ENCODE measurements at regions not wholly inside any gene's neighbourhood (a gene's known extent, or its start where the extent isn't known, plus 50 kb on each side); places are given as distances from the start of the nearest gene placed in this dataset.
"Not testable (repeated sequence)": the region's sequence is repeated elsewhere in the genome, so short reads cannot be mapped to it uniquely, and the experiment has no call there.

- ChIA-PET CTCF (no interaction called here), POLR2A (no interaction called here)
- no peaks in the 10 kb centered on the region for H3K4me1 Mint-ChIP-seq
- no peak overlapping the region for H3K27ac Mint-ChIP-seq
- H3K27me3 Mint-ChIP-seq: no peaks in the 10 kb centered on the region
- H3K36me3 Mint-ChIP-seq (ENCODE audit: low read depth): no peaks in the 10 kb centered on the region
- TF ChIP-seq CTCF (IDR thresholded peaks at IDR 0.05): no peak
- H3K4me3 Mint-ChIP-seq: no peak overlapping the region
- DNase-seq: no peak
- no peak for ATAC-seq (ENCODE audit: low read depth)
- intact Hi-C loops (cut with micrococcal nuclease): no loop called here
- H3K9me3 Mint-ChIP-seq: peaks cover 9% of the 10 kb centered on the region
Observed at GRCh38 chr4:32686123-32686522, 1966.0 kb downstream of the PCDH7 start.

GRCh38 chr4:32689518-32689917 lies 1969.3 kb downstream of the PCDH7 start:
- no peak for ATAC-seq (ENCODE audit: low read depth)
- CTCF ChIA-PET: no interaction called here
- no peak for DNase-seq
- Mint-ChIP-seq H3K4me3 (no peak overlapping the region), H3K4me1 (no peaks in the 10 kb centered on the region), H3K9me3 (peaks cover 5% of the 10 kb centered on the region), H3K27me3 (no peaks in the 10 kb centered on the region), H3K27ac (no peak overlapping the region), H3K36me3 (ENCODE audit: low read depth) (no peaks in the 10 kb centered on the region)
- no peak for TF ChIP-seq CTCF (IDR thresholded peaks at IDR 0.05)
- intact Hi-C loops (cut with micrococcal nuclease): no loop called here
- POLR2A ChIA-PET: no interaction called here

GRCh38 chr4:32697281-32697814 lies 1977.2 kb downstream of the PCDH7 start:
- Mint-ChIP-seq H3K4me1 (no peaks in the 10 kb centered on the region), H3K36me3 (ENCODE audit: low read depth) (no peaks in the 10 kb centered on the region), H3K27ac (no peak overlapping the region), H3K27me3 (no peaks in the 10 kb centered on the region), H3K9me3 (peaks cover 3% of the 10 kb centered on the region), H3K4me3 (no peak overlapping the region)
- no peak for DNase-seq
- ChIA-PET POLR2A (no interaction called here), CTCF (no interaction called here)
- no peak for ATAC-seq (ENCODE audit: low read depth)
- TF ChIP-seq CTCF (IDR thresholded peaks at IDR 0.05): no peak
- intact Hi-C loops (cut with micrococcal nuclease): no loop called here

GRCh38 chr4:32700838-32701237 lies 1980.7 kb downstream of the PCDH7 start:
- Mint-ChIP-seq H3K9me3 (peaks cover 2% of the 10 kb centered on the region), H3K36me3 (ENCODE audit: low read depth) (no peaks in the 10 kb centered on the region)
- intact Hi-C loops (cut with micrococcal nuclease): no loop called here

GRCh38 chr4:32706893-32707292 lies 1986.7 kb downstream of the PCDH7 start:
- CTCF ChIA-PET: no interaction called here
- POLR2A ChIA-PET: no interaction called here
- ATAC-seq (ENCODE audit: low read depth) (no peak), DNase-seq (no peak)
- intact Hi-C loops (cut with micrococcal nuclease): no loop called here
- Mint-ChIP-seq H3K36me3 (ENCODE audit: low read depth) (no peaks in the 10 kb centered on the region), H3K4me3 (no peak overlapping the region), H3K27ac (no peak overlapping the region), H3K4me1 (no peaks in the 10 kb centered on the region), H3K27me3 (no peaks in the 10 kb centered on the region), H3K9me3 (peaks cover 2% of the 10 kb centered on the region)
- no peak for TF ChIP-seq CTCF (IDR thresholded peaks at IDR 0.05)

More at GRCh38 chr4:32700838-32701237, 1980.7 kb downstream of the PCDH7 start:
- CTCF ChIA-PET: no interaction called here
- Mint-ChIP-seq H3K4me1 (no peaks in the 10 kb centered on the region), H3K27ac (no peak overlapping the region), H3K27me3 (no peaks in the 10 kb centered on the region), H3K4me3 (no peak overlapping the region)
- DNase-seq (no peak), ATAC-seq (ENCODE audit: low read depth) (no peak)
- POLR2A ChIA-PET: no interaction called here
- TF ChIP-seq CTCF (IDR thresholded peaks at IDR 0.05): no peak

GRCh38 chr4:32716090-32716620 lies 1996.0 kb downstream of the PCDH7 start:
- H3K27me3 Mint-ChIP-seq; DNase-seq; H3K4me1 Mint-ChIP-seq; intact Hi-C loops (cut with micrococcal nuclease); H3K36me3 Mint-ChIP-seq (ENCODE audit: low read depth); CTCF ChIA-PET; H3K27ac Mint-ChIP-seq; POLR2A ChIA-PET; ATAC-seq (ENCODE audit: low read depth); H3K9me3 Mint-ChIP-seq; H3K4me3 Mint-ChIP-seq: not testable (repeated sequence)

Data from activated B cell treated with CpG ODN at 0.5 μM for 24 hours (primary cell).